Epidermal melanocyte (primary cell): ENCODE measurements at regions not wholly inside any gene's neighbourhood (a gene's known extent, or its start where the extent isn't known, plus 50 kb on each side); places are given as distances from the start of the nearest gene placed in this dataset.
"Not testable (repeated sequence)": the region's sequence is repeated elsewhere in the genome, so short reads cannot be mapped to it uniquely, and the experiment has no call there.

ENCODE experiments used
- DNase-seq: peaks from one replicate; pipeline ENCODE4 v3.0.0; 2011; ENCODE audit warnings: low spot score; ENCODE audit not compliant: insufficient read length

GRCh38 chr5:21070858-21071257 lies 1082.9 kb upstream of the CDH18 start:
- no peak for DNase-seq

DNA sequence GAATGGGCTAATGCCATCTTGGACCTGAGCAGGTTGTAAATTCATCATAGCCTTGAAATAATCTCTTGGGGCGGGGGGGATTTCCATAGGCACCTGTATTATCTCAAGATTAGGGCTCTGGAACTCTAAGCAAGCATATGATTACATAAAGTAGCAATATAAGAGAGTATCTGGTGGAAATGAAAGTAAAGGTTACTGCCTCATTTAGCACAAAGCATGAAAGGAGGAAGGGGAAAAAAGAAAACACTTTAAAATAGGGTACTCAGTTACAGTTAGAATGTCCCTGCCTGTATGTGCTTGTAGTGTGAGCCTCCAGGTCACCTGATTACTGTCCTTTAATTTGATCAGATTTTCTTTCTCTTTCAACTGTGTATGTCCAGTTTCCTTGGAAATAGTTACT lies 1079.7 kb upstream of the CDH18 start:
- no peak for DNase-seq

- no peak for DNase-seq
Observed at GRCh38 chr5:21063146-21063545, 1075.1 kb upstream of the CDH18 start.

DNA sequence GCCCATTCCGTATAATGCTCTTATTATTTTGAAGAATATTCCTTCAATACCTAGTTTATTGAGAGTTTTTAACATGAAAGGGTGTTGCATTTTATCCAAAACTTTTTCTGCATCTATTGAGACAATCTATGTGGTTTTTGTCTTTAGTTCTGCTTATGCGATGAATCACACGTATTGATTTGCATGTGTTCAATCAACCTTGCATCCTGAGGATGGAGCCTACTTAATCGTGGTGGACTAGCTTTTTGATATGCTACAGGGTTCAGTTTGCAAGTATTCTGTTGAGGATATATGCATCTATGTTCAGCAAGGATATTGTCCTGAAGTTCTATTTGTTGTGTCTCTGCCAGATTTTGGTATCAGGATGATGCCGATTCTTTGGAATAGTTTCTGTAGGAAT lies 1070.3 kb upstream of the CDH18 start:
- DNase-seq = no peak

GRCh38 chr5:21051945-21052344 lies 1063.9 kb upstream of the CDH18 start:
- DNase-seq = no peak

- DNase-seq = no peak
Observed at GRCh38 chr5:21049901-21050300, 1061.9 kb upstream of the CDH18 start.

GRCh38 chr5:21030981-21031380 lies 1043.0 kb upstream of the CDH18 start:
- no peak for DNase-seq

GRCh38 chr5:21024966-21025365 lies 1037.0 kb upstream of the CDH18 start:
- DNase-seq = no peak

DNA sequence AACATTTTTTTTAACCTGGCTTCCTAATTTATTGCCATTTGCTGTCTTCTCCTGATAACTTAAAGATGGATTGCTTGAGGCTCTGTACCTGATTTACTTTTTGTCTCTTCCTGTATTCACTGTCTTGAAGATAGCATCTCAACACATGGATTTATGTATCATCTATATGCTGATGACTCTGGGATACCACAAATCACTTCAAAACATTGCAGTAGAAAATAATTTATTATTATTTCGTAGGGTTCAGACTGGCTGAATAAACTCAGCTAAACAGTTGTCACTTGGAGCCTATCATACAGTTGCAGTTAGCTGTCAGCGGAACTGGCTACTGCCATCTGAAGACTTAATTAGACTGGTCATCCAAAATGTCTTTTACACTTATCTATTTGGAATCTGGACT lies 1025.2 kb upstream of the CDH18 start:
- DNase-seq = no peak

GRCh38 chr5:21007781-21008180 lies 1019.8 kb upstream of the CDH18 start:
- DNase-seq = no peak

DNA sequence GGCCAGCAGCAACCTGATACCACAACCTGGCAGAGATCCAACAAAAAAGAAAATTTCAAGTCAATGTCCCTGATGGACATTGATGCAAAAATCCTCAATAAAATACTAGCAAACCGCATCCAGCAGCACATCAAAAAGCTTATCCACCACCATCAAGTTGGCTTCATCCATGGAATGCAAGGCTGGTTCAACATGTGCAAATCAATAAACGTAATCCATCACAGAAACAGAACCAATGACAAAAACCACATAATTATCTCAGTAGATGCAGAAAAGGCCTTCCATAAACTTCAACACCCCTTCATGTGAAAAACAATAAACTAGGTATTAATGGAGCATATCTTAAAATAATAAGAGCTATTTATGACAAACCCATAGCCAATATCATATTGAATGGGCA lies 1000.9 kb upstream of the CDH18 start:
- DNase-seq = not testable (repeated sequence)

- no peak for DNase-seq
Observed at GRCh38 chr5:20985754-20986153, 997.8 kb upstream of the CDH18 start.

DNA sequence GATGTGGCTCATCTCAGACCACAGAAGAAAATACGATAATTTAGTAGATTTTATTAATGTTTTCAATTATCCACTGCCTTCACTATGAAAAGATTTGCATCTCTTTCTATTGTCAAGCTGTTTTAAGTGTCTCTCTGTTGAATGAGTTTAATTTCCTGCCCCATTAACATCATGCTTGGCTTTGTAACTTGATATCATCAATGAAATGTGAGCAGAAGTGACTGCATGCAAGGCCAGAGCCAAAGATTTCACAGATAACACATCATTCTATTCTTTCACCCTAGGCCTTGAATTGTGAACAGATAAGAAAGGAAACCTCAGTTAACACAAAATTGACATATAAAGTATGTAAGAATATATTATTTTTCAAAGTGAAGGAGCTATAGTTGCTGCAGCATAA lies 986.4 kb upstream of the CDH18 start:
- DNase-seq = no peak

DNA sequence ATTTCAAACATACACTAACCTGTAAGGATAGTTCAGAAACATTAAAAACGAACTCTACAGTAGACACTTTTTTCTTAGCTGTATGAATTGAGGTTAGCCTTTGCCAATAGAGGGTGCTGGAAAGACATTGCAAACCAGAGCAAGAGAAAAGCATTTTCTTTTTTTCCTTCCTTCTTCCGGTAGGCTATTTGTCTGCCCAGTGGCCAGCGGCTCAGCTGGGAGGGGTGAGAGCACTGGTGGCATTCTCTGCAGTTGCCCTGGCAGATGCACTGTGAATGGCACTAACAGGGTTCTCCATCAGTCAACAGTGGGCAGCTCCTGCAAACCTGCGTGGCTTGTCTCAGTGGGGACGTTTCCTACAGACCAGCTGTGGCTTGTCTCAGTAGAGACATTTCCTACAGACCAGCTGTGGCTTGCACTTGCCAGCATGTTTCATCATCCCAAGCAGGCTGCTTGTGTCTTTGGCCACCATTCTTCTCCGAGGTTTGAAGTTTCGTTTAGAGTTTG lies 984.5 kb upstream of the CDH18 start:
- DNase-seq = no peak

DNA sequence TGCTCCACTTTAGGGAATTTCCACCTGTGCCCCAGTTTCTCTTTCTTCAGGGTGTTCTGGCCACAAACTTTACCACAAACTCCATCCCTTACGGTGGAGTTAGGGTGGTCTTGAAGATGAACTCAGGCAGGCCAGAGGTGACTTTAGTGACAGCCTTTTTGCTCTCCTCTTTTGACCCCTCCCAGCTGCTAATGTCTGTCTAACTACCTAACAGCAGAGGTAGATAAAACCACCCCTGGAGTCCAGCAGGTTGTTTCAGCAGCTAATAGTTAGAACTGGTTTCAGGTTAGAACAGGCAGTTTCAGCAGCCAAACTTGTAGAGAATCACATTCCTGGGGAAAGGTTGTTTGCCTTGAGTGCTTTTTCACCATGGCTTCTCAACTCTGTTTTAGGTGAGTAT lies 971.3 kb upstream of the CDH18 start:
- DNase-seq = no peak

- no peak for DNase-seq
Observed at GRCh38 chr5:20958641-20959040, 970.6 kb upstream of the CDH18 start.

DNA sequence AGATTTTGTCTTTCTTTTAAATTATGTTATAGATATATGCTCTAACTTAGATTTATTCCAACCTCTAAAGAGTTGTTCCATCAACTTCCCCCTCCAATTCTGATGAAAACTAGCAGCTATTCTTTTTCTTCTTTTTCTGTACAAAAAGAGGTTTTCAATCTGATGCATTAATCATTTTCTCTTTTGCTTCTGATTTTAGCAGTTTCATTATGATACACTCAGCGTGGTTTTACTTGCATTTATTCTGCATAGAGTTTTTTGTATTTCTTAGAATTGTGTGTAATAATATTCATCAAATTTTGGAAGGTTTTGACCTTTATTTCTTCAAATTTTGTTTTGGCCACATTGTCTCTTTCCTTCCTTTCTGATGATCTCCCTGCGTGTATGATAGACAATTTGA lies 968.1 kb upstream of the CDH18 start:
- DNase-seq = no peak

GRCh38 chr5:20949636-20950035 lies 961.6 kb upstream of the CDH18 start:
- DNase-seq = no peak

DNA sequence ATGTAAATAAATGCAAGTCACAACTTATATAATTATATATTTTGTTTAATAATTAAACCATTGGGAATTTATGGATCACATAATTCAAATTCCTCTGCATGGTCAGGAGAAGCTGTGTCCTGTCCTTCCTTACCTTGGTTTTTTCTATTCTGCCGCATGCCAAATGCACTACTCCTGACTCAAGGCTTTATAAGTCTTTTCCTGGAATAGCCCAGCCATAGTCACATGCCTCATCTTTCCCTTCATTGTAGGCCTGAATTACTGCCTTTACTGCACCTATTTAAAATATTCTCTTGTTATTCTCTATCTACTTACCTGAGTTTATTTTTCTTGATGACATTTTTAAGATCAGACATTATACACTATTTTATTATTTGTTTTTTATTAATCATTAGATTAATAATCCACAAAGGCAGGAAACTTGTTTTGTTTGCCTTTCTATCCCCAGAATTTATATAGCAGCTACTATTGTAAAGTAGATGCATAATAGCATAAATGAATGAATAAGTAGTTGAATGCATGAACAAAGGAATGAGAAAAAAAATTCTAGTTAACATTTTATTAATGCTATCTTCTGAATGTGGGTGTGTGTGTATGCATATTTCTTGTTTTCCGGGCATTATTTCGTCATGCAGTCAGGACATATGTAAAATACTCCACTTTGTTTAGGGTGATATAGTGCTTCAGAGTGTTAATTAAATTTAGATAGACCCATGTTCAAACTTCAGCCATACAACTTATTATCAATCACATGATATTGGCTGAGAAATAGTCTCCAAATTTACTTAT lies 955.4 kb upstream of the CDH18 start:
- not testable (repeated sequence) for DNase-seq

DNA sequence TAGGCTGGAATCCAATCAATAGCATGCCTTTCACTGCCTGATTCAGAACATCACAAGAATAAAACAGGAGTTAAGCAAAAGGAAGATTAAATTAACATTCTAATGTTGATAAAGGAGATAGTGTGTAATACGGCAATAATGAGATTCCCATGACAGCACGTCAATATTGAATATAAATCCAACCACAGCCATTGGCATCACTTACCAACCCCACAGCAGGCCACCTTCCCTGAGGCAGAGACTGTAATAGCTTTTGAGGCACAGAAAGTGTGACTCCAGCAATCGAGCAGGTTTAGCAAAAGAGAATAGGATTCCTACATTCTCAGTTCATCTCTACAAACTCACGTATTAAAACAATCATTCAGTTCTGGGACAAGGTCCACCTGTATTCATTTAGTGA lies 954.6 kb upstream of the CDH18 start:
- not testable (repeated sequence) for DNase-seq

DNA sequence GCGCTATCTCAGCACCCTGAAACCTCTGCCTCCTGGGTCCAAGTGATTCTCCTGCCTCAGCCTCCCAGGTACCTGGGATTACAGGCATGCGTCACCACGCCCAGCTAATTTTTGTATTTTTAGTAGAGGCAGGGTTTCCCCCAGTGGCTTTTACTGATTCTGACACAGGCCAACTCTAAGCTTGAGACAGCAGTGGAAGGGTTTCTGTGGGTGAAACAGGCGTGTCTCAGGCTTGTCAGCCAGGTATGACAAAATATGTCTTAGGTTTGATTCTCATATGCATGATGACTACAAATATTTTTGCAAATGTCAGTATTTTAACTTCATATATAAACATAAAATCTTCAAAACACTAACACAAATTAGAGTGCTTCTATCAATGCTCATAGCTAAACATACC lies 952.8 kb upstream of the CDH18 start:
- not testable (repeated sequence) for DNase-seq

DNA sequence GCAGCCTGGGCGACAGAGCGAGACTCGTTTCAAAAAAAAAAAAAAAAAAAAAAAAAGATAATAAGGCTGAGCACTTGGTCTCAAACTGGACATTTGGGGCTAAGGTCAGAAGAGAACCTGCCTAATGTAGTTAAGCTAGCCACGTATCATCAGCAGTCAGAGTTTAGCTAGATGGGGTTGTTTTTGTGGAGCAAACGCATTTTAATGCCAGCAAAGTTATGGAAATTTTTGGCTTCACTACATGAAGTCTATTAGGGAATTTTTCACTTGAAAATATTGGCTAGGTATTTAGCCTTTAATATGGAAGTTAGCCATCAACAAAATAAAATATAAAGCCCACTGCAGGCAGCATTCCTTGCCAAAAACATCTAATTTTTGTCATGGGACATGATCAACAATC lies 902.9 kb upstream of the CDH18 start:
- not testable (repeated sequence) for DNase-seq

GRCh38 chr5:20875726-20876125 lies 887.7 kb upstream of the CDH18 start:
- DNase-seq = not testable (repeated sequence)
